ENCODE measurements at regions not wholly inside any gene's neighbourhood (a gene's known extent, or its start where the extent isn't known, plus 50 kb on each side); places are given as distances from the start of the nearest gene placed in this dataset.
"Not testable (repeated sequence)": the region's sequence is repeated elsewhere in the genome, so short reads cannot be mapped to it uniquely, and the experiment has no call there.

GRCh38 chr6:140003217-140003616 is 628.8 kb upstream of the CITED2 start:
- no peak for FAIRE-seq
- no peak for DNase-seq (ENCODE audit: insufficient read length, low spot score)

GRCh38 chr6:140002396-140003022 is 628.1 kb upstream of the CITED2 start:
- FAIRE-seq (no peak), DNase-seq (ENCODE audit: insufficient read length, low spot score) (no peak)

- no peak for FAIRE-seq
- DNase-seq (ENCODE audit: insufficient read length, low spot score), result no peak
Measured at GRCh38 chr6:140001821-140002341, 627.4 kb upstream of the CITED2 start.

GRCh38 chr6:140001005-140001404 is 626.6 kb upstream of the CITED2 start:
- FAIRE-seq (no peak), DNase-seq (ENCODE audit: insufficient read length, low spot score) (no peak)

GRCh38 chr6:139999661-140000060 is 625.2 kb upstream of the CITED2 start:
- FAIRE-seq; DNase-seq (ENCODE audit: insufficient read length, low spot score): not testable (repeated sequence)

- not testable (repeated sequence) for DNase-seq (ENCODE audit: insufficient read length, low spot score); FAIRE-seq
Measured at GRCh38 chr6:139998478-139998877, 624.0 kb upstream of the CITED2 start.

- FAIRE-seq, result no peak
Measured at GRCh38 chr6:139996253-139996834, 621.9 kb upstream of the CITED2 start.

GRCh38 chr6:139994998-139995397 is 620.5 kb upstream of the CITED2 start:
- FAIRE-seq, result no peak
- DNase-seq (ENCODE audit: insufficient read length, low spot score), result no peak

More at GRCh38 chr6:139996253-139996834, 621.9 kb upstream of the CITED2 start:
- DNase-seq (ENCODE audit: insufficient read length, low spot score), result peak; percentile 9

- FAIRE-seq, result no peak
- no peak for DNase-seq (ENCODE audit: insufficient read length, low spot score)
Measured at GRCh38 chr6:139990856-139991465, 616.5 kb upstream of the CITED2 start.

- DNase-seq (ENCODE audit: insufficient read length, low spot score), result no peak
- no peak for FAIRE-seq
Measured at GRCh38 chr6:139990026-139990686, 615.7 kb upstream of the CITED2 start.

GRCh38 chr6:139988685-139989084 is 614.2 kb upstream of the CITED2 start:
- FAIRE-seq (no peak), DNase-seq (ENCODE audit: insufficient read length, low spot score) (no peak)

- DNase-seq (ENCODE audit: insufficient read length, low spot score) (no peak), FAIRE-seq (no peak)
Measured at GRCh38 chr6:139987091-139987490, 612.6 kb upstream of the CITED2 start.

GRCh38 chr6:139985236-139985815 is 610.9 kb upstream of the CITED2 start:
- no peak for DNase-seq (ENCODE audit: insufficient read length, low spot score)
- FAIRE-seq, result no peak

GRCh38 chr6:139984317-139984716 is 609.9 kb upstream of the CITED2 start:
- FAIRE-seq, result no peak
- no peak for DNase-seq (ENCODE audit: insufficient read length, low spot score)

GRCh38 chr6:139983555-139984276 is 609.3 kb upstream of the CITED2 start:
- FAIRE-seq (no peak), DNase-seq (ENCODE audit: insufficient read length, low spot score) (no peak)

- FAIRE-seq, result no peak
Measured at GRCh38 chr6:139982652-139983295, 608.3 kb upstream of the CITED2 start.

GRCh38 chr6:139982195-139982594 is 607.7 kb upstream of the CITED2 start:
- FAIRE-seq, result no peak
- DNase-seq (ENCODE audit: insufficient read length, low spot score), result no peak

More at GRCh38 chr6:139982652-139983295, 608.3 kb upstream of the CITED2 start:
- DNase-seq (ENCODE audit: insufficient read length, low spot score), result no peak

- no peak for FAIRE-seq
- DNase-seq (ENCODE audit: insufficient read length, low spot score), result no peak
Measured at GRCh38 chr6:139981768-139982181, 607.3 kb upstream of the CITED2 start.

- DNase-seq (ENCODE audit: insufficient read length, low spot score) (no peak), FAIRE-seq (no peak)
Measured at GRCh38 chr6:139981066-139981624, 606.7 kb upstream of the CITED2 start.
